ENCODE measurements at regions not wholly inside any gene's neighbourhood (a gene's known extent, or its start where the extent isn't known, plus 50 kb on each side); places are given as distances from the start of the nearest gene placed in this dataset.
"Not testable (repeated sequence)": the region's sequence is repeated elsewhere in the genome, so short reads cannot be mapped to it uniquely, and the experiment has no call there.

- TF ChIP-seq, protein P1, sequence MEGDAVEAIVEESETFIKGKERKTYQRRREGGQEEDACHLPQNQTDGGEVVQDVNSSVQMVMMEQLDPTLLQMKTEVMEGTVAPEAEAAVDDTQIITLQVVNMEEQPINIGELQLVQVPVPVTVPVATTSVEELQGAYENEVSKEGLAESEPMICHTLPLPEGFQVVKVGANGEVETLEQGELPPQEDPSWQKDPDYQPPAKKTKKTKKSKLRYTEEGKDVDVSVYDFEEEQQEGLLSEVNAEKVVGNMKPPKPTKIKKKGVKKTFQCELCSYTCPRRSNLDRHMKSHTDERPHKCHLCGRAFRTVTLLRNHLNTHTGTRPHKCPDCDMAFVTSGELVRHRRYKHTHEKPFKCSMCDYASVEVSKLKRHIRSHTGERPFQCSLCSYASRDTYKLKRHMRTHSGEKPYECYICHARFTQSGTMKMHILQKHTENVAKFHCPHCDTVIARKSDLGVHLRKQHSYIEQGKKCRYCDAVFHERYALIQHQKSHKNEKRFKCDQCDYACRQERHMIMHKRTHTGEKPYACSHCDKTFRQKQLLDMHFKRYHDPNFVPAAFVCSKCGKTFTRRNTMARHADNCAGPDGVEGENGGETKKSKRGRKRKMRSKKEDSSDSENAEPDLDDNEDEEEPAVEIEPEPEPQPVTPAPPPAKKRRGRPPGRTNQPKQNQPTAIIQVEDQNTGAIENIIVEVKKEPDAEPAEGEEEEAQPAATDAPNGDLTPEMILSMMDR (IDR thresholded peaks at IDR 0.05): not testable (repeated sequence)
- not testable (repeated sequence) for TF ChIP-seq POLR2A (IDR thresholded peaks at IDR 0.05)
Observed at GRCh38 chr2:125825781-125826180, 830.2 kb upstream of the GYPC start.

All from lower leg skin (tissue), 3 donors.